ENCODE measurements at regions not wholly inside any gene's neighbourhood (a gene's known extent, or its start where the extent isn't known, plus 50 kb on each side); places are given as distances from the start of the nearest gene placed in this dataset.

DNA sequence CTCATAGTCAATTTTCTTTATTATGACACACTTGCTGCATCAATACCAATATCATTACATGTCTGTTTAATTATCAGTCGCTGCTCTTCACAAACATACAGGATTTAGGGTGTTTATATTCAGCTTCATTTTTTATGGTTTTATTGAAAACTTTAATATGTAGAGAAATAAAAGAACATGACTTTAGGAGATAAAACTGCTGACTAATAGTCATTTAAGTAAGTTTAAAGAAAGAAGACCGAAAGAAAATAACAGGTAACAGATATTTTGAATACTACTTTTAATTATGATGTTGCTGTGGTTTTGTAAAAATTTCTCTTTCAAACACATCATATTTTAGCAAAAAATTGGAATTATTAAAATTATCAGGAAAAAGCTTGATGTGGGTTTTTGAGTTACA lies 685.1 kb upstream of the BRINP3 start:
- Histone ChIP-seq H3K36me3 (replicated peaks in 1 of 2; ENCODE audit: control insufficient read depth in 2 of 2, insufficient read depth in 2 of 2, low read length in 2 of 2) (no peaks in the 10 kb centered on the region), H3K79me1 (ENCODE audit: low read depth, low read length) (no peaks in the 10 kb centered on the region), H3K14ac (ENCODE audit: low read length) (no peak overlapping the region), H2AFZ (ENCODE audit: low read length) (no peak overlapping the region), H4K8ac (ENCODE audit: low read depth, low read length) (no peak overlapping the region), H2BK120ac (ENCODE audit: low read depth, low read length) (no peak overlapping the region), H3K4me3 (ENCODE audit: low read length in 2 of 2) (no peak overlapping the region), H2BK15ac (ENCODE audit: low read length) (no peak overlapping the region), H3K9me3 (replicated peaks in 1 of 2; ENCODE audit: control insufficient read depth in 2 of 2, insufficient read depth in 1 of 2, low read depth in 1 of 2, low read length in 2 of 2) (no peaks in the 10 kb centered on the region), H3K4ac (ENCODE audit: low read length) (no peak overlapping the region), H3K9ac (ENCODE audit: low read depth, low read length, poor library complexity) (no peak overlapping the region), H3K23ac (ENCODE audit: low read depth, low read length, poor library complexity) (no peak overlapping the region), H3K4me2 (ENCODE audit: insufficient read depth, low read length, poor library complexity, severe bottlenecking) (no peak overlapping the region), H3K4me1 (ENCODE audit: control insufficient read depth in 2 of 2, insufficient read depth in 1 of 2, low read depth in 1 of 2, low read length in 2 of 2) (no peaks in the 10 kb centered on the region), H3K27ac (replicated peaks; ENCODE audit: low read length) (no peak overlapping the region), H4K91ac (ENCODE audit: low read depth, low read length, poor library complexity) (no peak overlapping the region), H3K18ac (ENCODE audit: low read length) (no peak overlapping the region), H2BK12ac (ENCODE audit: low read length) (no peak overlapping the region), H2AK5ac (ENCODE audit: low read depth, low read length) (no peak overlapping the region), H3K27me3 (ENCODE audit: control insufficient read depth in 3 of 3, insufficient read depth in 3 of 3, low read depth in 1 of 3, low read length in 3 of 3) (no peaks in the 10 kb centered on the region), H2BK5ac (ENCODE audit: low read length) (no peak overlapping the region)
- WGBS, 2 donors (ENCODE audit: extremely low coverage in 2 of 2, insufficient read length in 2 of 2, insufficient replicate concordance in 1 of 2): no CpG with 5 or more reads among the region's 2 CpGs
- no peak for DNase-seq (ENCODE audit: low spot score)

DNA sequence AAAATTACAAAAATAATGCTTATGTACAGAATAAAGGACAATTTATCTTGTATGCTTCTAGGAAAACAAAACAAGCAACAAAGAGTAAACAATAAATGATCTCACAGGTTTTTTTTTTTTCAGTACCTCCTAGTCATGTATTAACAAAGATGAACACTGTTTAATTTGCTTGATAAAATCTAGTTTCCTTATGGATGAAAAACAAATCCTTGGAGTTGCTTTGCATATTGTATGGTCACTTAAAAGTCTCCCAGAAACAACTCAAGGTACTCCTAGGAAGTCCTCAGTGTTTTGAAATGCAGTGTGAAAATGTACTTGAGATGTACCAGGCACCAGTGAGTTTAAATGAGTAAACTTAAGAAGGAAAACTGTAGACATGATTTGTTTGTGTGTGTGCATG lies 686.0 kb upstream of the BRINP3 start:
- Histone ChIP-seq H4K91ac (ENCODE audit: low read depth, low read length, poor library complexity) (no peak overlapping the region), H2BK120ac (ENCODE audit: low read depth, low read length) (no peak overlapping the region), H2BK12ac (ENCODE audit: low read length) (no peak overlapping the region), H3K4ac (ENCODE audit: low read length) (no peak overlapping the region), H3K27ac (replicated peaks; ENCODE audit: low read length) (no peak overlapping the region), H3K9me3 (replicated peaks in 1 of 2; ENCODE audit: control insufficient read depth in 2 of 2, insufficient read depth in 1 of 2, low read depth in 1 of 2, low read length in 2 of 2) (no peaks in the 10 kb centered on the region), H3K79me1 (ENCODE audit: low read depth, low read length) (no peaks in the 10 kb centered on the region), H3K14ac (ENCODE audit: low read length) (no peak overlapping the region), H4K8ac (ENCODE audit: low read depth, low read length) (no peak overlapping the region), H3K4me2 (ENCODE audit: insufficient read depth, low read length, poor library complexity, severe bottlenecking) (no peak overlapping the region), H3K27me3 (ENCODE audit: control insufficient read depth in 3 of 3, insufficient read depth in 3 of 3, low read depth in 1 of 3, low read length in 3 of 3) (no peaks in the 10 kb centered on the region), H3K23ac (ENCODE audit: low read depth, low read length, poor library complexity) (no peak overlapping the region), H2BK5ac (ENCODE audit: low read length) (no peak overlapping the region), H3K9ac (ENCODE audit: low read depth, low read length, poor library complexity) (no peak overlapping the region), H2AFZ (ENCODE audit: low read length) (no peak overlapping the region), H3K4me1 (ENCODE audit: control insufficient read depth in 2 of 2, insufficient read depth in 1 of 2, low read depth in 1 of 2, low read length in 2 of 2) (no peaks in the 10 kb centered on the region), H3K36me3 (replicated peaks in 1 of 2; ENCODE audit: control insufficient read depth in 2 of 2, insufficient read depth in 2 of 2, low read length in 2 of 2) (no peaks in the 10 kb centered on the region), H2BK15ac (ENCODE audit: low read length) (no peak overlapping the region), H3K18ac (ENCODE audit: low read length) (no peak overlapping the region), H2AK5ac (ENCODE audit: low read depth, low read length) (no peak overlapping the region), H3K4me3 (ENCODE audit: low read length in 2 of 2) (no peak overlapping the region)
- DNase-seq (ENCODE audit: low spot score): no peak

DNA sequence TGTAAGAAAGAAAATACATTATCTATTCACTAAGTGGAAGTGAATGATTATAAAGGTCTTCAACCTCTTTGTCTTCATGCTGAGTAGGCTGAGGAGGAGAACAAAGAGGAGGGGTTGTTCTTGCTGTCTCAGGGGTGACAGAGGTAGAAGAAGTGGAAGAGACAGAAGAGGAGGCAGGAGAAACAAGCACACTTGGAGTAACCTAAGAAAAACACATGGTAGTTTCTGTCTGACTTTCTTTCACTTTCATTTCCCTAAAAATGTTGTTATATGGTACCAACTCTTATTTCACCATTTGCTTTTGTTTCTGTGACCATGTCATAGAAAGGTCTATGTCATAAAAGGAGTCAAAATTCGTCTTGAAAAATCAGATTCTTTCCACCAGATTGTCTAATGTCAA lies 696.6 kb upstream of the BRINP3 start:
- no peaks in the 10 kb centered on the region for H3K79me1 ChIP-seq (ENCODE audit: low read depth, low read length)
- H4K8ac ChIP-seq (ENCODE audit: low read depth, low read length): no peak overlapping the region
- peak overlapping the region; percentile 35 for H2AFZ ChIP-seq (ENCODE audit: low read length)
- H2AK5ac ChIP-seq (ENCODE audit: low read depth, low read length): no peak overlapping the region
- no CpG with 5 or more reads among the region's 1 CpG for WGBS, 2 donors (ENCODE audit: extremely low coverage in 2 of 2, insufficient read length in 2 of 2, insufficient replicate concordance in 1 of 2)
- no peak overlapping the region for H2BK5ac ChIP-seq (ENCODE audit: low read length)
- H2BK12ac ChIP-seq (ENCODE audit: low read length): no peak overlapping the region
- no peak for DNase-seq (ENCODE audit: low spot score)
- no peak overlapping the region for H3K18ac ChIP-seq (ENCODE audit: low read length)
- H4K91ac ChIP-seq (ENCODE audit: low read depth, low read length, poor library complexity): no peak overlapping the region
- H3K4ac ChIP-seq (ENCODE audit: low read length): no peak overlapping the region
- no peak overlapping the region for H3K27ac ChIP-seq (replicated peaks; ENCODE audit: low read length)
- no peaks in the 10 kb centered on the region for H3K36me3 ChIP-seq (replicated peaks in 1 of 2; ENCODE audit: control insufficient read depth in 2 of 2, insufficient read depth in 2 of 2, low read length in 2 of 2)
- H3K4me2 ChIP-seq (ENCODE audit: insufficient read depth, low read length, poor library complexity, severe bottlenecking): no peak overlapping the region
- H3K14ac ChIP-seq (ENCODE audit: low read length): no peak overlapping the region
- H3K23ac ChIP-seq (ENCODE audit: low read depth, low read length, poor library complexity): no peak overlapping the region
- H2BK15ac ChIP-seq (ENCODE audit: low read length): no peak overlapping the region
- peaks cover 1 to 12% of the 10 kb centered on the region in 2 donors for H3K4me1 ChIP-seq (ENCODE audit: control insufficient read depth in 2 of 2, insufficient read depth in 1 of 2, low read depth in 1 of 2, low read length in 2 of 2)
- no peak overlapping the region for H3K4me3 ChIP-seq (ENCODE audit: low read length in 2 of 2)
- H2BK120ac ChIP-seq (ENCODE audit: low read depth, low read length): no peak overlapping the region
- H3K9me3 ChIP-seq (replicated peaks in 1 of 2; ENCODE audit: control insufficient read depth in 2 of 2, insufficient read depth in 1 of 2, low read depth in 1 of 2, low read length in 2 of 2): no peaks in the 10 kb centered on the region
- H3K27me3 ChIP-seq (ENCODE audit: control insufficient read depth in 3 of 3, insufficient read depth in 3 of 3, low read depth in 1 of 3, low read length in 3 of 3): no peaks in the 10 kb centered on the region
- H3K9ac ChIP-seq (ENCODE audit: low read depth, low read length, poor library complexity): no peak overlapping the region

DNA sequence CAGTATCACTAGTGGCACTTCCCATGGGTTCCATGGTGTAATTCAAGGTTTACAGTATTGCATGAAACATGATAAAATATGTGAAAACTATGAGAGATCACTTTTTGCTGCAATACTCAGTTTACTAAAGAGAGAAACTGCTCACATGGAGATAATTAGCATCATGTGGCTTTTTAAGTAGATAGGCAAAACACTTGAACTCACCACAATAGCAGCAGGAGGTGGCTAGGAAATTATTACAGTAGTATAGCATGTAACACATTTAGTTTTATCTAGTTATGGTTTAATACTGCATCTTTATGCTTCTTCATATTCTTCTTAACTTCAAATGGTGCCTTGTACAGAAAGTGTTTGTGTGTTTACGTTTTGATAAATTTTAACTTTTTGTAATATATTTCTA lies 698.5 kb upstream of the BRINP3 start:
- Histone ChIP-seq H3K36me3 (replicated peaks in 1 of 2; ENCODE audit: control insufficient read depth in 2 of 2, insufficient read depth in 2 of 2, low read length in 2 of 2) (no peaks in the 10 kb centered on the region), H3K23ac (ENCODE audit: low read depth, low read length, poor library complexity) (no peak overlapping the region), H2BK120ac (ENCODE audit: low read depth, low read length) (no peak overlapping the region), H3K27ac (replicated peaks; ENCODE audit: low read length) (no peak overlapping the region), H3K18ac (ENCODE audit: low read length) (no peak overlapping the region), H3K4me3 (ENCODE audit: low read length in 2 of 2) (no peak overlapping the region), H2BK15ac (ENCODE audit: low read length) (no peak overlapping the region), H4K91ac (ENCODE audit: low read depth, low read length, poor library complexity) (no peak overlapping the region), H2AFZ (ENCODE audit: low read length) (no peak overlapping the region), H3K4me2 (ENCODE audit: insufficient read depth, low read length, poor library complexity, severe bottlenecking) (no peak overlapping the region), H2BK5ac (ENCODE audit: low read length) (no peak overlapping the region), H3K14ac (ENCODE audit: low read length) (no peak overlapping the region), H2AK5ac (ENCODE audit: low read depth, low read length) (no peak overlapping the region), H3K4me1 (ENCODE audit: control insufficient read depth in 2 of 2, insufficient read depth in 1 of 2, low read depth in 1 of 2, low read length in 2 of 2) (peaks cover 1 to 12% of the 10 kb centered on the region in 2 donors), H2BK12ac (ENCODE audit: low read length) (no peak overlapping the region), H3K9ac (ENCODE audit: low read depth, low read length, poor library complexity) (no peak overlapping the region), H3K27me3 (ENCODE audit: control insufficient read depth in 3 of 3, insufficient read depth in 3 of 3, low read depth in 1 of 3, low read length in 3 of 3) (no peaks in the 10 kb centered on the region), H3K4ac (ENCODE audit: low read length) (no peak overlapping the region), H3K79me1 (ENCODE audit: low read depth, low read length) (no peaks in the 10 kb centered on the region), H3K9me3 (replicated peaks in 1 of 2; ENCODE audit: control insufficient read depth in 2 of 2, insufficient read depth in 1 of 2, low read depth in 1 of 2, low read length in 2 of 2) (no peaks in the 10 kb centered on the region), H4K8ac (ENCODE audit: low read depth, low read length) (no peak overlapping the region)
- WGBS, 2 donors (ENCODE audit: extremely low coverage in 2 of 2, insufficient read length in 2 of 2, insufficient replicate concordance in 1 of 2): no CpG with 5 or more reads among the region's 1 CpG
- DNase-seq (ENCODE audit: low spot score): no peak

Data from neuronal stem cell (in vitro differentiated cells).